Hepatocyte (in vitro differentiated cells): ENCODE measurements at regions not wholly inside any gene's neighbourhood (a gene's known extent, or its start where the extent isn't known, plus 50 kb on each side); places are given as distances from the start of the nearest gene placed in this dataset.

Experiments
- EZH2phosphoT487 ChIP-seq: fragments of 200-600 bp; sonication (generic); IDR thresholded peaks from one replicate; pipeline ENCODE4 v1.6.1; 2018; ENCODE audit warnings: antibody characterized with exemption, mild to moderate bottlenecking, low read depth, moderate library complexity; ENCODE audit not compliant: unreplicated experiment, severe bottlenecking
- TF ChIP-seq, protein P1 (sequence below): fragments of 200-600 bp; sonication (generic); IDR thresholded peaks from 2 replicates; pipeline ENCODE4 v1.5.1; 2016; ENCODE audit warnings: antibody characterized with exemption, mild to moderate bottlenecking; ENCODE audit not compliant: poor library complexity

DNA sequence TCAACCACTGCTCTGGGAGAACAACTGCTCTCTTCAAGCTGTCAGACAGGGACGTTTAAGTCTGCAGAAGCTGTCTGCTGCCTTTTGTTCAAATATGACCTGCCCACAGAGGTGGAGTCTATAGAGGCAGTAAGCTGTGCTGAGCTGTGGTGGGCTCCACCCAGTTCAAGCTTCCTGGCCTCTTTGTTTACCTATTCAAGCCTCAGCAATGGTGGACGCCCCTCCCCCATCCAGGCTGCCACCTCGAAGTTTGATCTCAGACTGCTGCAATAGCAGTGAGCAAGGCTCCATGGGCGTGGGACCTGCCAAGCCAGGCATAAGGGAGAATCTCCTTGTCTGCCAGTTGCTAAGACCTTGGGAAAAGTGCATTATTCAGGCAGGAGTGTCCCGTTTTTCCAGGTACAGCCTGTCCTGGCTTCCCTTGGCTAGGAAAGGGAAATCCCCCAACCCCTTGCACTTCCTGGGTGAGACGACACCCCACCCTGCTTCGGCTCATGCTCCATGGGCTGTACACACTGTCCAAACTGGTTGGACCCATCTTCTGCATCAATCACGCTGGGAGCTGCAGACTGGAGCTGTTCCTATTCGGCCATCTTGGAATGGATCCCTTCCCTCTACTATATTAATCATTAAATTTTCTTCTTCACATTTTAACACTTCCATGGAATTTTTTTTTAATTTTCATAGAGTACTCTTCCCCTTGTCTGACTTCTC lies 167.0 kb upstream of the UBE2E2 start:
- TF ChIP-seq, protein P1, sequence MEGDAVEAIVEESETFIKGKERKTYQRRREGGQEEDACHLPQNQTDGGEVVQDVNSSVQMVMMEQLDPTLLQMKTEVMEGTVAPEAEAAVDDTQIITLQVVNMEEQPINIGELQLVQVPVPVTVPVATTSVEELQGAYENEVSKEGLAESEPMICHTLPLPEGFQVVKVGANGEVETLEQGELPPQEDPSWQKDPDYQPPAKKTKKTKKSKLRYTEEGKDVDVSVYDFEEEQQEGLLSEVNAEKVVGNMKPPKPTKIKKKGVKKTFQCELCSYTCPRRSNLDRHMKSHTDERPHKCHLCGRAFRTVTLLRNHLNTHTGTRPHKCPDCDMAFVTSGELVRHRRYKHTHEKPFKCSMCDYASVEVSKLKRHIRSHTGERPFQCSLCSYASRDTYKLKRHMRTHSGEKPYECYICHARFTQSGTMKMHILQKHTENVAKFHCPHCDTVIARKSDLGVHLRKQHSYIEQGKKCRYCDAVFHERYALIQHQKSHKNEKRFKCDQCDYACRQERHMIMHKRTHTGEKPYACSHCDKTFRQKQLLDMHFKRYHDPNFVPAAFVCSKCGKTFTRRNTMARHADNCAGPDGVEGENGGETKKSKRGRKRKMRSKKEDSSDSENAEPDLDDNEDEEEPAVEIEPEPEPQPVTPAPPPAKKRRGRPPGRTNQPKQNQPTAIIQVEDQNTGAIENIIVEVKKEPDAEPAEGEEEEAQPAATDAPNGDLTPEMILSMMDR, result no peak
- no peak for TF ChIP-seq EZH2phosphoT487
